Stomach (tissue), 8 donors: ENCODE measurements at regions not wholly inside any gene's neighbourhood (a gene's known extent, or its start where the extent isn't known, plus 50 kb on each side); places are given as distances from the start of the nearest gene placed in this dataset.

ENCODE experiments used
- DNase-seq, 2 donors: peaks; one replicate each; pipeline versions ENCODE4 v3.0.0 to v3.0.0-alpha.2; 2013 to 2019
- H3K27ac ChIP-seq, 5 donors: fragments of 200-600 bp in 4 of 5; sonication (generic) in 4 of 5; one replicate each; pipeline ENCODE4 v1.5.1; 2013 to 2019; ENCODE audit warnings: mild to moderate bottlenecking in 1 of 5, moderate library complexity in 1 of 5
- H3K27me3 ChIP-seq, 3 donors: fragments of 200-600 bp; sonication (generic); one replicate each; pipeline ENCODE4 v1.5.1; 2017 to 2019; ENCODE audit warnings: mixed run types in 1 of 3
- H3K36me3 ChIP-seq, 4 donors: fragments of 200-600 bp; sonication (generic); 1 replicate in 3 of 4; 2 replicates in 1 of 4; pipeline ENCODE4 v1.5.1; 2016 to 2019
- H3K4me1 ChIP-seq, 4 donors: fragments of 200-600 bp; sonication (generic); one replicate each; pipeline ENCODE4 v1.5.1; 2016 to 2019
- H3K4me3 ChIP-seq, 4 donors: fragments of 200-600 bp; sonication (generic) in 3 of 4; one replicate each; pipeline ENCODE4 v1.5.1; 2016 to 2019; ENCODE audit warnings: mild to moderate bottlenecking in 1 of 4
- H3K9me3 ChIP-seq, 4 donors: fragments of 200-600 bp; sonication (generic); one replicate each; pipeline ENCODE4 v1.5.1; 2016 to 2019
- EP300 ChIP-seq: sonication (generic); formaldehyde crosslinking; IDR thresholded peaks from one replicate; pipeline ENCODE4 v1.6.1; 2017; ENCODE audit warnings: antibody characterized with exemption
- POLR2A ChIP-seq, 4 donors: fragments of 450-650 bp; IDR thresholded peaks; one replicate each; pipeline ENCODE4 v1.6.1; 2016; ENCODE audit warnings: antibody characterized with exemption in 4 of 4, control low read depth in 2 of 4, mild to moderate bottlenecking in 1 of 4, moderate library complexity in 1 of 4
- POLR2AphosphoS5 ChIP-seq, 3 donors: sonication (generic); formaldehyde crosslinking; IDR thresholded peaks; one replicate each; pipeline ENCODE4 v1.6.1; 2016; ENCODE audit warnings: antibody characterized with exemption in 3 of 3
- WGBS, 5 donors: extraction: QIAGEN DNeasy Blood & Tissue Kit in 3 of 5; methylation state at CpG; one replicate each; pipeline versions ENCODE4 v1.1.5 to v1.1.7; 2013 to 2018; 5-methylcytosine and 5-hydroxymethylcytosine counted together
- intact Hi-C: fragments of 100-400 bp; cut with DNase I; formaldehyde crosslinking; loops from one replicate; pipeline ENCODE4 v1.15.1; 2023; ENCODE audit warnings: low total_unique reads
- TF ChIP-seq, protein P1 (sequence below), 7 experiments: fragments of 450-650 bp in 4 of 7; fragments of 200-600 bp in 3 of 7; sonication (generic) in 3 of 7; IDR thresholded peaks; one replicate each; pipeline ENCODE4 v1.5.1; 2016 to 2019; ENCODE audit warnings: antibody characterized with exemption in 7 of 7, control low read depth in 2 of 7, mild to moderate bottlenecking in 1 of 7
- donor health status: healthy with polysubstance abuse.
- donor health status: Bipolar disorder and iron deficiency.
- donor health status: healthy.

DNA sequence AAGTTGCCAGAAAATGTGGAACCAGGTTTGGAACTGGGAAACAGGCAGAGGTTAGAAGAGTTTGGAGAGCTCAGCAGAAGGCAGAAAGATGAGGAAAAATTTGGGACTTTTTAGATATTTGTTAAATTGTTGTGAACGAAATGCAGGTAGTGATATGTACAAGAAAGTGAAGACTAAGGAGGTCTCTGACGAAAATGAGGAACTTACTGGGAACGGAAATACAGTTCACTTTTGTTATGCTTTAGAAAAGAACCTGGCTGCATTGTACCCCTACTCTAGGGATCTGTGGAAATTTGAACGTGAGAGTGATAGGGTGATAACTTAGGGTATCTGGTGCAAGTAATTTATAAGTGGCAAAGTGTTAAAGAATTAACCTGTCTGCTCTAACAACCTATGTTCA, 632.4 kb downstream of the SLITRK5 start:
- Histone ChIP-seq H3K4me1 (no peaks in the 10 kb centered on the region), H3K9me3 (peaks cover 0 to 12% (median 6%) of the 10 kb centered on the region in 4 donors), H3K27ac (no peak overlapping the region), H3K27me3 (no peaks in the 10 kb centered on the region), H3K4me3 (no peak overlapping the region), H3K36me3 (no peaks in the 10 kb centered on the region)
- intact Hi-C loops: no loop called here
- WGBS, 5 donors: 69 to 84% (median 75%) methylated on average over 4 of the region's 4 CpGs
- no peak for TF ChIP-seq POLR2A (IDR thresholded peaks at IDR 0.05)
- TF ChIP-seq, protein P1, sequence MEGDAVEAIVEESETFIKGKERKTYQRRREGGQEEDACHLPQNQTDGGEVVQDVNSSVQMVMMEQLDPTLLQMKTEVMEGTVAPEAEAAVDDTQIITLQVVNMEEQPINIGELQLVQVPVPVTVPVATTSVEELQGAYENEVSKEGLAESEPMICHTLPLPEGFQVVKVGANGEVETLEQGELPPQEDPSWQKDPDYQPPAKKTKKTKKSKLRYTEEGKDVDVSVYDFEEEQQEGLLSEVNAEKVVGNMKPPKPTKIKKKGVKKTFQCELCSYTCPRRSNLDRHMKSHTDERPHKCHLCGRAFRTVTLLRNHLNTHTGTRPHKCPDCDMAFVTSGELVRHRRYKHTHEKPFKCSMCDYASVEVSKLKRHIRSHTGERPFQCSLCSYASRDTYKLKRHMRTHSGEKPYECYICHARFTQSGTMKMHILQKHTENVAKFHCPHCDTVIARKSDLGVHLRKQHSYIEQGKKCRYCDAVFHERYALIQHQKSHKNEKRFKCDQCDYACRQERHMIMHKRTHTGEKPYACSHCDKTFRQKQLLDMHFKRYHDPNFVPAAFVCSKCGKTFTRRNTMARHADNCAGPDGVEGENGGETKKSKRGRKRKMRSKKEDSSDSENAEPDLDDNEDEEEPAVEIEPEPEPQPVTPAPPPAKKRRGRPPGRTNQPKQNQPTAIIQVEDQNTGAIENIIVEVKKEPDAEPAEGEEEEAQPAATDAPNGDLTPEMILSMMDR (IDR thresholded peaks at IDR 0.05): no peak
- TF ChIP-seq POLR2AphosphoS5 (IDR thresholded peaks at IDR 0.05): no peak
- no peak for TF ChIP-seq EP300
- no peak for DNase-seq

DNA sequence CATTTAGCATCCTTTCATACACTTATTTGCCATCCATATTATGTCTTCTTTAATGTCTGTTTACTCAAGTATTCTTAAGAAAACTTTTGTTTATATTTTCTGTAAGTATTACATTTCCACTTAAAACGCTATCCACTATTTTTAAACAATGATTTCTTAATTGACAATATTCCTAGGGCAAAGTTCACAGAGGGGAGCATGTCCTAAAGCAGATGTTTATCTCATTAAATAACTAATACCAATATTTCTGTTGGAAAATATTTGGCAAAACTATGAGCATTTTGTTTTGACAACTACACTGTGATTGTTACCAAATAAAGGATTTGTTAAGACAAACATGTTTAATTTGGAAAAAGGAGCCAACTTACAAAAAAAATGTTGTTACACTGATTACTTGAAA, 643.3 kb downstream of the SLITRK5 start:
- WGBS, 5 donors: 34 to 74% (median 59%) methylated on average over 1 of the region's 1 CpG
- Histone ChIP-seq H3K27ac (no peak overlapping the region), H3K4me1 (no peaks in the 10 kb centered on the region), H3K4me3 (no peak overlapping the region), H3K9me3 (peaks cover 0 to 4% (median 0%) of the 10 kb centered on the region in 4 donors), H3K36me3 (no peaks in the 10 kb centered on the region), H3K27me3 (no peaks in the 10 kb centered on the region)
- intact Hi-C loops: no loop called here
- TF ChIP-seq POLR2AphosphoS5 (IDR thresholded peaks at IDR 0.05): no peak
- TF ChIP-seq, protein P1 (IDR thresholded peaks at IDR 0.05): no peak
- no peak for TF ChIP-seq EP300
- TF ChIP-seq POLR2A (IDR thresholded peaks at IDR 0.05): no peak
- DNase-seq: no peak

DNA sequence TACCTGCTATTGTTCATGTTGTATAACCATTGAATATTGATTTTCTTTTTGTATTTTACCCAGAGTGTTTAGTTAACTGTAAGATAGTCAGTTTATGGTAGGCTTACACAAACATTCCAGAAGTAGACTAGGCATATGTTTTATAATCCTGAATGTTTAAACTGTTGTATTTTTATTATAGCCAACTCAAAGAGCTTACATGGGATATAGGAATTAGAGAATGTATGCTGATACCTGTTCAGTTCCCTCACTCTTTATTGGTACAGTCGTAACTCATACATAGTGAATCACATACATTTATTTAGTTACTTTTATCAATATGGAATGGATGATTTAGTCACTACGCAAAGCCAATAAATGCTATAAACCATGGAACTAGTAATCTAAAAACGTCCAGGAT, 657.9 kb downstream of the SLITRK5 start:
- H3K27me3 ChIP-seq: no peaks in the 10 kb centered on the region
- no peak for TF ChIP-seq POLR2A (IDR thresholded peaks at IDR 0.05)
- no peak for TF ChIP-seq POLR2AphosphoS5 (IDR thresholded peaks at IDR 0.05)
- TF ChIP-seq, protein P1 (IDR thresholded peaks at IDR 0.05): no peak
- no peak for TF ChIP-seq EP300
- H3K36me3 ChIP-seq: no peaks in the 10 kb centered on the region
- no peak overlapping the region for H3K27ac ChIP-seq
- WGBS, 5 donors: 69 to 87% (median 74%) methylated on average over 3 of the region's 3 CpGs
- DNase-seq: no peak
- H3K4me3 ChIP-seq: no peak overlapping the region
- peaks cover 0 to 8% (median 0%) of the 10 kb centered on the region in 4 donors for H3K9me3 ChIP-seq
- no peaks in the 10 kb centered on the region for H3K4me1 ChIP-seq
- intact Hi-C loops: no loop called here

DNA sequence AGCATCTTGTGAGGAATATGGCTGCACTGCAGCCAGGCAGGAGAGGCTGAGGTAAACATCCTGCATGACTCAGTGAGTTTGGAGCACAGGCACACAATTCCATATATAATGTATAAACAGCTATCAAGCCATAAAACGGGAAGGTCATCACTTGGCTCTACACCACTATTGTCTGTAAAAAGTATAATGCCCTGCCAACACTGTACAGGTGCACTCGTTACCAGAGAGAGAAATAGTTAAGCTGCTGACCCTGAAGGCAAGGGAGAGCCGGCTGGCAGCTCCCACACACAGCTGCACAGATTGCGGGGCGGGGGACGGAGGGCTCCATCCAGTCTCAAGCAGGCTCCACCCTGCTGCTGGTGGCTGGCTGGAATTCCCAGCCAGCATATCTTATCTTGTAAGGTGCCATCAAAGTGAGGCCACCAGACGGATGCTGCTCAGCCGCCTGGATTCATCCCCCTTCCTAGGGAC, 668.1 kb downstream of the SLITRK5 start:
- intact Hi-C loops: no loop called here
- no peak for DNase-seq

More for the DNA sequence above, 668.1 kb downstream of the SLITRK5 start:
- Histone ChIP-seq H3K36me3 (no peaks in the 10 kb centered on the region), H3K4me1 (no peaks in the 10 kb centered on the region), H3K27ac (no peak overlapping the region), H3K27me3 (no peaks in the 10 kb centered on the region), H3K4me3 (no peak overlapping the region), H3K9me3 (peaks cover 0 to 4% (median 0%) of the 10 kb centered on the region in 4 donors)
- 35 to 75% (median 63%) methylated on average over 6 to 8 of the region's 8 CpGs for WGBS, 5 donors
- TF ChIP-seq, protein P1 (IDR thresholded peaks at IDR 0.05): no peak
- TF ChIP-seq POLR2A (IDR thresholded peaks at IDR 0.05): no peak
- TF ChIP-seq POLR2AphosphoS5 (IDR thresholded peaks at IDR 0.05): no peak
- no peak for TF ChIP-seq EP300
